Trophoblast cell (in vitro differentiated cells and primary cell): ENCODE measurements at regions not wholly inside any gene's neighbourhood (a gene's known extent, or its start where the extent isn't known, plus 50 kb on each side); places are given as distances from the start of the nearest gene placed in this dataset.

Experiments
- DNase-seq, 2 donors: peaks; one replicate each; pipeline ENCODE4 v3.0.0-alpha.2; 2016
- H2AFZ ChIP-seq: 2 replicates; pipeline ENCODE4 v1.6.1; 2013; ENCODE audit warnings: low read length, moderate library complexity, mild to moderate bottlenecking; ENCODE audit not compliant: insufficient read depth, poor library complexity
- H2AK5ac ChIP-seq: 2 replicates; pipeline ENCODE4 v1.6.1; 2013; ENCODE audit warnings: mild to moderate bottlenecking, low read length
- H2BK120ac ChIP-seq: 2 replicates; pipeline ENCODE4 v1.6.1; 2013; ENCODE audit warnings: low read length, mild to moderate bottlenecking, moderate library complexity; ENCODE audit not compliant: insufficient read depth, poor library complexity
- H2BK12ac ChIP-seq: 2 replicates; pipeline ENCODE4 v1.6.1; 2013; ENCODE audit warnings: mild to moderate bottlenecking, low read length, moderate library complexity
- H2BK5ac ChIP-seq: 2 replicates; pipeline ENCODE4 v1.6.1; 2013; ENCODE audit warnings: low read length, low read depth, moderate library complexity, mild to moderate bottlenecking; ENCODE audit not compliant: poor library complexity
- H3K14ac ChIP-seq: 2 replicates; pipeline ENCODE4 v1.6.1; 2013; ENCODE audit warnings: mild to moderate bottlenecking, low read length
- H3K18ac ChIP-seq: 2 replicates; pipeline ENCODE4 v1.6.1; 2013; ENCODE audit warnings: mild to moderate bottlenecking, low read length
- H3K23ac ChIP-seq: 2 replicates; pipeline ENCODE4 v1.6.1; 2013; ENCODE audit warnings: low read length
- H3K27ac ChIP-seq: 2 replicates; pipeline ENCODE4 v1.5.1; 2013; ENCODE audit warnings: low read depth, mild to moderate bottlenecking, inconsistent platforms, low read length, moderate library complexity
- H3K27me3 ChIP-seq: 2 replicates; pipeline ENCODE4 v1.6.1; 2013; ENCODE audit warnings: inconsistent platforms, mild to moderate bottlenecking, low read length, moderate library complexity; ENCODE audit not compliant: insufficient read depth
- H3K36me3 ChIP-seq, 2 experiments: 1 replicate in 1 of 2; 2 replicates in 1 of 2; pipeline ENCODE4 v1.6.1; 2013; ENCODE audit warnings: low read length in 2 of 2, mild to moderate bottlenecking in 2 of 2, moderate library complexity in 1 of 2; ENCODE audit not compliant: insufficient read depth in 2 of 2, control insufficient read depth in 1 of 2
- H3K4ac ChIP-seq: 2 replicates; pipeline ENCODE4 v1.6.1; 2013; ENCODE audit warnings: low read depth, mild to moderate bottlenecking, low read length, moderate library complexity
- H3K4me1 ChIP-seq, 2 experiments: 1 replicate in 1 of 2; 2 replicates in 1 of 2; pipeline ENCODE4 v1.6.1; 2013; ENCODE audit warnings: low read length in 2 of 2, mild to moderate bottlenecking in 2 of 2, moderate library complexity in 1 of 2; ENCODE audit not compliant: insufficient read depth in 2 of 2, control insufficient read depth in 1 of 2
- H3K4me2 ChIP-seq: 2 replicates; pipeline ENCODE4 v1.6.1; 2013; ENCODE audit warnings: inconsistent platforms, mild to moderate bottlenecking, low read length, moderate library complexity
- H3K4me3 ChIP-seq: 2 replicates; pipeline ENCODE4 v1.5.1; 2013; ENCODE audit warnings: mild to moderate bottlenecking, low read depth, low read length, inconsistent platforms
- H3K79me1 ChIP-seq: one replicate; pipeline ENCODE4 v1.6.1; 2013; ENCODE audit warnings: low read length
- H3K79me2 ChIP-seq: 2 replicates; pipeline ENCODE4 v1.6.1; 2013; ENCODE audit warnings: low read length, mild to moderate bottlenecking; ENCODE audit not compliant: control insufficient read depth, insufficient read depth, poor library complexity
- H3K9ac ChIP-seq: 2 replicates; pipeline ENCODE4 v1.6.1; 2013; ENCODE audit warnings: mild to moderate bottlenecking, low read length
- H3K9me3 ChIP-seq: 2 replicates; pipeline ENCODE4 v1.6.1; 2013; ENCODE audit warnings: low read depth, mild to moderate bottlenecking, control low read depth, inconsistent platforms, low read length; ENCODE audit not compliant: insufficient read depth
- H4K12ac ChIP-seq: 2 replicates; pipeline ENCODE4 v1.6.1; 2013; ENCODE audit warnings: low read depth, mild to moderate bottlenecking, low read length, moderate library complexity
- H4K8ac ChIP-seq: 2 replicates; pipeline ENCODE4 v1.6.1; 2013; ENCODE audit warnings: low read depth, mild to moderate bottlenecking, low read length, moderate library complexity
- H4K91ac ChIP-seq: one replicate; pipeline ENCODE4 v1.6.1; 2013; ENCODE audit warnings: low read depth, mild to moderate bottlenecking, low read length, moderate library complexity
- WGBS: extraction: QIAGEN DNeasy Blood & Tissue Kit; methylation state at CpG from one replicate; pipeline ENCODE4 v1.1.7; 2013; ENCODE audit warnings: missing lambda C conversion rate; ENCODE audit not compliant: insufficient read length, insufficient coverage; ENCODE audit errors: extremely low coverage; 5-methylcytosine and 5-hydroxymethylcytosine counted together

DNA sequence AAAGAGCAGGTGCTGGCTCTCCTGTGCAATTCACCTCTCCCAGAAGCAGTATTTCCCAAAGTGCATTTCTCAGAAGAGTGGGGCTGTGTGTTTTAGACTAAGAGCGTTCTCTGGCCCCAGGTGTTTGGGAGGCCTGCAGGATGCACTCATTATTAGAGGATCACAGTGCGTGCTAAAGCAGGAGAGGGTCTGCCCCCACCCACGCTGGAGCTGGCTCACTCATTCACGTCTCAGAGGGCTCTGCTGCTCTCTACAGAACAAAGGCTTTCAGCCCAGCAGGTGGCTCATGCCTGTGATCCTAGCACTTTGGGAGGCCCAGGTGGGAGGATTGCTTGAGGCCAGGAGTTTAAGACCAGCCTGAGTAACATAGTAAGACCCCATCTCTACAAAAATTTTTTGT, 756.7 kb downstream of the UQCRFS1 start:
- Histone ChIP-seq H3K27ac (no peak overlapping the region), H3K9ac (no peak overlapping the region), H3K4me1 (peaks cover 0 to 4% of the 10 kb centered on the region in 2 experiments), H3K36me3 (no peaks in the 10 kb centered on the region), H4K91ac (no peak overlapping the region), H3K14ac (no peak overlapping the region), H3K18ac (no peak overlapping the region), H3K23ac (no peak overlapping the region), H3K79me2 (no peaks in the 10 kb centered on the region), H2BK5ac (no peak overlapping the region), H2AK5ac (no peak overlapping the region), H3K4me3 (no peak overlapping the region), H3K79me1 (no peaks in the 10 kb centered on the region), H4K8ac (no peak overlapping the region), H3K27me3 (no peaks in the 10 kb centered on the region), H2AFZ (no peak overlapping the region), H2BK12ac (no peak overlapping the region), H2BK120ac (no peak overlapping the region), H3K4ac (no peak overlapping the region), H3K4me2 (no peak overlapping the region), H4K12ac (no peak overlapping the region), H3K9me3 (no peaks in the 10 kb centered on the region)
- WGBS = no CpG with 5 or more reads among the region's 4 CpGs
- no peak for DNase-seq

DNA sequence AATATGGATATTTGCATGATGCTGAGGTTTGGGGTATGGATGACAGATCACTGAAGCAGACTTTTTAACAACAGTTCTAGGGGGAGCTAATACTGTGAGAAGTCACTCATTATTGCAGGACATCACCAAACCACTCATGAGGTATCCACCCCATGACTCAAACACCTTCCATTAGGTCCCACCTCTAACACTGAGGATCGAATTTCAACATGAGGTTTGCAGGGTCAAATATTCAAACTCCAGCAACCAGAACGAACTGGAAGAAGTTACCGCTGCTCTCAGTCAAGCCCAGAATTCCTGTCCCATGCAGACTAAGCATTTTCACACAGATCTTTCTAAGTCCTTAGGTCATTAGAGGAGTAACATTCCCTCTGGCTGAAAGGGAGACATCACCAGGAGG, 758.9 kb downstream of the UQCRFS1 start:
- Histone ChIP-seq H3K79me2 (no peaks in the 10 kb centered on the region), H4K12ac (no peak overlapping the region), H3K18ac (no peak overlapping the region), H2BK5ac (no peak overlapping the region), H4K91ac (no peak overlapping the region), H3K27ac (no peak overlapping the region), H3K14ac (no peak overlapping the region), H2BK12ac (no peak overlapping the region), H3K9me3 (no peaks in the 10 kb centered on the region), H2AK5ac (no peak overlapping the region), H3K79me1 (no peaks in the 10 kb centered on the region), H4K8ac (no peak overlapping the region), H3K23ac (no peak overlapping the region), H2AFZ (no peak overlapping the region), H2BK120ac (no peak overlapping the region), H3K4me2 (no peak overlapping the region), H3K4me3 (no peak overlapping the region), H3K4ac (no peak overlapping the region), H3K4me1 (peaks cover 0 to 4% of the 10 kb centered on the region in 2 experiments), H3K36me3 (no peaks in the 10 kb centered on the region), H3K27me3 (no peaks in the 10 kb centered on the region), H3K9ac (no peak overlapping the region)
- WGBS = no CpG with 5 or more reads among the region's 3 CpGs
- DNase-seq = no peak

DNA sequence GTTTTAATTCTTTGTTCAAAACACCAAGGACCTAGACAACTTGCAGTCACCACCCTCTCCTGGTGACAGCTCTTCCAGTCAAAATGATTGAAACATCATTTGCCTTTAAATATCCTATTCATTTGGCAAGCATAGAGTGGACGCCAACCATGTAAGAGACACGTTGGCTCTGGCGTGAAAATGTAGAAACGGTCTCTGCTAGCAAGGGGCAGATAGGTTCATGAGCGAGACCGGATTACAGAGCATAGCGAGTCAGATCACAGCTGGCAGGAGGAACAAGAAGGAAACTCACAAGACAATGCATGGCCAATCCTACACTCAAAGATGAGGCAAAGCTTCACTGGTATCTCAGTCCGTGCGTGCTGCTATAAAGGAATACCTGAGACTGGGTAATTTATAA, 759.5 kb downstream of the UQCRFS1 start:
- Histone ChIP-seq H3K4me2 (no peak overlapping the region), H3K9me3 (no peaks in the 10 kb centered on the region), H3K4me3 (no peak overlapping the region), H3K14ac (no peak overlapping the region), H3K4me1 (peaks cover 0 to 4% of the 10 kb centered on the region in 2 experiments), H2BK120ac (no peak overlapping the region), H3K27ac (no peak overlapping the region), H4K91ac (no peak overlapping the region), H2BK12ac (no peak overlapping the region), H3K23ac (no peak overlapping the region), H4K12ac (no peak overlapping the region), H3K79me2 (no peaks in the 10 kb centered on the region), H3K27me3 (no peaks in the 10 kb centered on the region), H3K79me1 (no peaks in the 10 kb centered on the region), H3K18ac (no peak overlapping the region), H2AK5ac (no peak overlapping the region), H2BK5ac (no peak overlapping the region), H4K8ac (no peak overlapping the region), H3K36me3 (no peaks in the 10 kb centered on the region), H2AFZ (no peak overlapping the region), H3K9ac (no peak overlapping the region), H3K4ac (no peak overlapping the region)
- no peak for DNase-seq
- no CpG with 5 or more reads among the region's 9 CpGs for WGBS

DNA sequence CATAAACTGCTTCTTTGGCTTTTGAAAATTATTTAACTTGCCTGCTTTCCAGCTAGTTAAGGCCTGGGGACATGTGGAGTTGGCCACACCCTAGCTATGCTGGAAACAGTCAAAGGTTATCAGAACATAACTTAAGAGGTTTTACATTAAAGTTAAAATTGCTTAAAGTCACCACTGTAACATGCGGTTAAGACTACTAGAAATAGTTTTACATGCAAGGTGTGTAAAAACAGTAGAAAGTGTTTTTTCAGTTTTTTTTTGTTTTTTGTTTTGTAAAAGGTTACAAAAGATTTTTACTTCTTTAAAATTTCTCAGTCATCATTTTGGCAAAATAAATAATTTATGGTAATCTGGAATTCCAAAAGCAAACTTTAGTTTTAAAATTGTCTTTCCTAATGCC, 763.1 kb downstream of the UQCRFS1 start:
- H3K9me3 ChIP-seq = no peaks in the 10 kb centered on the region
- H2AK5ac ChIP-seq = no peak overlapping the region
- H2BK12ac ChIP-seq = no peak overlapping the region
- H3K4me1 ChIP-seq = peaks cover 0 to 4% of the 10 kb centered on the region in 2 experiments
- no peak overlapping the region for H3K18ac ChIP-seq
- H2BK5ac ChIP-seq = no peak overlapping the region
- no peak overlapping the region for H3K14ac ChIP-seq
- H3K4me2 ChIP-seq = no peak overlapping the region
- no peak overlapping the region for H3K4me3 ChIP-seq
- H2AFZ ChIP-seq = no peak overlapping the region
- no peak overlapping the region for H4K8ac ChIP-seq
- no peak overlapping the region for H3K4ac ChIP-seq
- DNase-seq = no peak
- H3K27ac ChIP-seq = no peak overlapping the region
- no peak overlapping the region for H2BK120ac ChIP-seq
- no peaks in the 10 kb centered on the region for H3K79me2 ChIP-seq
- no peaks in the 10 kb centered on the region for H3K27me3 ChIP-seq
- H4K12ac ChIP-seq = no peak overlapping the region
- no peak overlapping the region for H3K23ac ChIP-seq
- no peak overlapping the region for H4K91ac ChIP-seq
- no CpG with 5 or more reads among the region's 1 CpG for WGBS
- no peak overlapping the region for H3K9ac ChIP-seq
- H3K36me3 ChIP-seq = no peaks in the 10 kb centered on the region
- no peaks in the 10 kb centered on the region for H3K79me1 ChIP-seq
